Liver (tissue), 8 donors: ENCODE measurements at regions not wholly inside any gene's neighbourhood (a gene's known extent, or its start where the extent isn't known, plus 50 kb on each side); places are given as distances from the start of the nearest gene placed in this dataset.

ENCODE experiments used
- DNase-seq: peaks from one replicate; pipeline ENCODE4 v3.0.0-alpha.2; 2017; ENCODE audit warnings: low spot score
- H3K27ac ChIP-seq, 2 donors: one replicate each; pipeline ENCODE4 v1.7.0; 2013; ENCODE audit warnings: inconsistent platforms in 2 of 2, low read length in 2 of 2, control low read depth in 1 of 2, low read depth in 1 of 2, mild to moderate bottlenecking in 1 of 2
- H3K27me3 ChIP-seq, 4 donors: one replicate each; pipeline versions ENCODE4 v1.6.1 to v1.7.0; 2013; ENCODE audit warnings: low read length in 3 of 4, inconsistent platforms in 1 of 4, mild to moderate bottlenecking in 1 of 4, moderate library complexity in 1 of 4; ENCODE audit not compliant: control insufficient read depth in 4 of 4, insufficient read depth in 4 of 4
- H3K36me3 ChIP-seq, 4 donors: one replicate each; pipeline versions ENCODE4 v1.6.1 to v1.7.0; 2013; ENCODE audit warnings: low read length in 3 of 4, mild to moderate bottlenecking in 3 of 4, low read depth in 1 of 4, moderate library complexity in 1 of 4; ENCODE audit not compliant: control insufficient read depth in 4 of 4, insufficient read depth in 3 of 4
- H3K4me1 ChIP-seq, 4 donors: one replicate each; pipeline versions ENCODE4 v1.6.1 to v1.7.0; 2013; ENCODE audit warnings: low read length in 3 of 4, mild to moderate bottlenecking in 3 of 4, moderate library complexity in 1 of 4; ENCODE audit not compliant: control insufficient read depth in 4 of 4, insufficient read depth in 4 of 4
- H3K4me3 ChIP-seq, 3 donors: one replicate each; pipeline versions ENCODE4 v1.6.1 to v1.7.0; 2013; ENCODE audit warnings: low read length in 3 of 3, control low read depth in 1 of 3, low read depth in 1 of 3, mild to moderate bottlenecking in 1 of 3
- H3K9ac ChIP-seq, 2 donors: one replicate each; pipeline ENCODE4 v1.7.0; 2013; ENCODE audit warnings: low read length in 2 of 2, mild to moderate bottlenecking in 2 of 2, moderate library complexity in 2 of 2, control low read depth in 1 of 2, low read depth in 1 of 2
- H3K9me3 ChIP-seq, 4 donors: one replicate each; pipeline versions ENCODE4 v1.6.1 to v1.7.0; 2013; ENCODE audit warnings: low read length in 3 of 4; ENCODE audit not compliant: control insufficient read depth in 4 of 4
- CTCF ChIP-seq: fragments of 150-350 bp; IDR thresholded peaks from 2 replicates; pipeline ENCODE4 v1.5.1; 2017; ENCODE audit warnings: improper control_type of control experiment, low read depth, low read length; ENCODE audit not compliant: missing input control
- EGR1 ChIP-seq, 2 donors: IDR thresholded peaks; 2 replicates each; pipeline ENCODE4 v1.6.1; 2016 to 2018; ENCODE audit warnings: antibody characterized with exemption in 2 of 2, low read depth in 2 of 2
- FOXA1 ChIP-seq: IDR thresholded peaks from 2 replicates; pipeline ENCODE4 v1.6.1; 2016; ENCODE audit warnings: antibody characterized with exemption
- FOXA2 ChIP-seq: IDR thresholded peaks from 2 replicates; pipeline ENCODE4 v1.6.1; 2016; ENCODE audit warnings: antibody characterized with exemption
- GABPA ChIP-seq, 2 donors: IDR thresholded peaks in 1 of 2; conservative IDR thresholded peaks in 1 of 2; 2 replicates each; pipeline ENCODE4 v1.6.1; 2016; ENCODE audit warnings: antibody characterized with exemption in 2 of 2, mild to moderate bottlenecking in 1 of 2, moderate library complexity in 1 of 2
- HNF4A ChIP-seq, 2 donors: conservative IDR thresholded peaks; 2 replicates each; pipeline ENCODE4 v1.6.1; 2016; ENCODE audit warnings: antibody characterized with exemption in 2 of 2, mild to moderate bottlenecking in 2 of 2
- HNF4G ChIP-seq: IDR thresholded peaks from 2 replicates; pipeline ENCODE4 v1.6.1; 2016; ENCODE audit warnings: antibody characterized with exemption
- JUND ChIP-seq, 2 donors: IDR thresholded peaks; 2 replicates each; pipeline ENCODE4 v1.6.1; 2016; ENCODE audit warnings: antibody characterized with exemption in 2 of 2
- MAX ChIP-seq: IDR thresholded peaks from 2 replicates; pipeline ENCODE4 v1.6.1; 2016; ENCODE audit warnings: antibody characterized with exemption
- NR2F2 ChIP-seq: IDR thresholded peaks from 2 replicates; pipeline ENCODE4 v1.6.1; 2016; ENCODE audit warnings: antibody characterized with exemption
- RAD21 ChIP-seq, 2 donors: IDR thresholded peaks; 2 replicates each; pipeline ENCODE4 v1.6.1; 2016; ENCODE audit warnings: antibody characterized with exemption in 2 of 2, mild to moderate bottlenecking in 2 of 2
- RXRA ChIP-seq, 2 donors: IDR thresholded peaks; 2 replicates each; pipeline ENCODE4 v1.6.1; 2017 to 2018; ENCODE audit warnings: antibody characterized with exemption in 2 of 2, mild to moderate bottlenecking in 1 of 2
- SP1 ChIP-seq: IDR thresholded peaks from 2 replicates; pipeline ENCODE4 v1.6.1; 2018; ENCODE audit warnings: antibody characterized with exemption, mild to moderate bottlenecking
- TAF1 ChIP-seq: conservative IDR thresholded peaks from 2 replicates; pipeline ENCODE4 v1.6.1; 2016; ENCODE audit warnings: antibody characterized with exemption, mild to moderate bottlenecking
- YY1 ChIP-seq: IDR thresholded peaks from 2 replicates; pipeline ENCODE4 v1.6.1; 2016; ENCODE audit warnings: antibody characterized with exemption, mild to moderate bottlenecking
- WGBS: extraction: QIAGEN DNeasy Blood & Tissue Kit; methylation state at CpG from one replicate; pipeline ENCODE4 v1.1.7; 2013; 5-methylcytosine and 5-hydroxymethylcytosine counted together
- TF ChIP-seq, protein P1 (sequence below): IDR thresholded peaks from 2 replicates; pipeline ENCODE4 v1.6.1; 2016; ENCODE audit warnings: antibody characterized with exemption, mild to moderate bottlenecking
- TF ChIP-seq, protein P2 (sequence below): IDR thresholded peaks from 2 replicates; pipeline ENCODE4 v1.6.1; 2016; ENCODE audit warnings: antibody characterized with exemption
- donor health status: healthy.
- donor health status: healthy.
- donor health status: healthy.
- donor health status: healthy.
- donor health status: healthy.

DNA sequence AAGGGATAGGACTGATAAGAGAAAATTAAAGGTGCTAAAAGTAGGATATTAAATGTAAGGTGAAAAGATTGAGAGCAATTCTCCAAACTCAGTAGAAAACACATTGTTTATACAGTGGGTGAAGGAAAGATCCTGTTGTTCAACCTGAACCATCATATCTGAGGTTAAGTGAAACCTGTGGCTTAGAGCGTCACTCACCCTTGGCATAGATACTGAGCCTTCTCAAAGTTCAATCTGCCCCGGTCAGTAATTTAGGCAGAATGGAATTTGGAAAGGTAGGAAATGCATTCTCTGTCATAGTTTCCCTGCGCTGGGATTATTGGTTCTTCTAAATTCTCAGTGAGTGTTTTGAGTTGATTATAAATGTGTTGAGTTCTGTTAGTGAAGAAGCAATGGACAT is 456.2 kb upstream of the NMUR2 start:
- TF ChIP-seq SP1 (no peak), MAX (no peak), HNF4A (conservative IDR thresholded peaks at IDR 0.05) (peak in 1 of 2 donors; percentile 59), YY1 (no peak), TAF1 (no peak), RXRA (IDR thresholded peaks at IDR 0.05) (peak in 1 of 2 donors; percentile 66), GABPA (IDR thresholded peaks at IDR 0.05 in 1 of 2, conservative IDR thresholded peaks at IDR 0.05 in 1 of 2) (no peak), RAD21 (IDR thresholded peaks at IDR 0.05) (peak in 1 of 2 donors; percentile 7), FOXA2 (no peak), CTCF (no peak), FOXA1 (no peak)
- TF ChIP-seq, protein P1, sequence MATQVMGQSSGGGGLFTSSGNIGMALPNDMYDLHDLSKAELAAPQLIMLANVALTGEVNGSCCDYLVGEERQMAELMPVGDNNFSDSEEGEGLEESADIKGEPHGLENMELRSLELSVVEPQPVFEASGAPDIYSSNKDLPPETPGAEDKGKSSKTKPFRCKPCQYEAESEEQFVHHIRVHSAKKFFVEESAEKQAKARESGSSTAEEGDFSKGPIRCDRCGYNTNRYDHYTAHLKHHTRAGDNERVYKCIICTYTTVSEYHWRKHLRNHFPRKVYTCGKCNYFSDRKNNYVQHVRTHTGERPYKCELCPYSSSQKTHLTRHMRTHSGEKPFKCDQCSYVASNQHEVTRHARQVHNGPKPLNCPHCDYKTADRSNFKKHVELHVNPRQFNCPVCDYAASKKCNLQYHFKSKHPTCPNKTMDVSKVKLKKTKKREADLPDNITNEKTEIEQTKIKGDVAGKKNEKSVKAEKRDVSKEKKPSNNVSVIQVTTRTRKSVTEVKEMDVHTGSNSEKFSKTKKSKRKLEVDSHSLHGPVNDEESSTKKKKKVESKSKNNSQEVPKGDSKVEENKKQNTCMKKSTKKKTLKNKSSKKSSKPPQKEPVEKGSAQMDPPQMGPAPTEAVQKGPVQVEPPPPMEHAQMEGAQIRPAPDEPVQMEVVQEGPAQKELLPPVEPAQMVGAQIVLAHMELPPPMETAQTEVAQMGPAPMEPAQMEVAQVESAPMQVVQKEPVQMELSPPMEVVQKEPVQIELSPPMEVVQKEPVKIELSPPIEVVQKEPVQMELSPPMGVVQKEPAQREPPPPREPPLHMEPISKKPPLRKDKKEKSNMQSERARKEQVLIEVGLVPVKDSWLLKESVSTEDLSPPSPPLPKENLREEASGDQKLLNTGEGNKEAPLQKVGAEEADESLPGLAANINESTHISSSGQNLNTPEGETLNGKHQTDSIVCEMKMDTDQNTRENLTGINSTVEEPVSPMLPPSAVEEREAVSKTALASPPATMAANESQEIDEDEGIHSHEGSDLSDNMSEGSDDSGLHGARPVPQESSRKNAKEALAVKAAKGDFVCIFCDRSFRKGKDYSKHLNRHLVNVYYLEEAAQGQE: no peak
- TF ChIP-seq, protein P2, sequence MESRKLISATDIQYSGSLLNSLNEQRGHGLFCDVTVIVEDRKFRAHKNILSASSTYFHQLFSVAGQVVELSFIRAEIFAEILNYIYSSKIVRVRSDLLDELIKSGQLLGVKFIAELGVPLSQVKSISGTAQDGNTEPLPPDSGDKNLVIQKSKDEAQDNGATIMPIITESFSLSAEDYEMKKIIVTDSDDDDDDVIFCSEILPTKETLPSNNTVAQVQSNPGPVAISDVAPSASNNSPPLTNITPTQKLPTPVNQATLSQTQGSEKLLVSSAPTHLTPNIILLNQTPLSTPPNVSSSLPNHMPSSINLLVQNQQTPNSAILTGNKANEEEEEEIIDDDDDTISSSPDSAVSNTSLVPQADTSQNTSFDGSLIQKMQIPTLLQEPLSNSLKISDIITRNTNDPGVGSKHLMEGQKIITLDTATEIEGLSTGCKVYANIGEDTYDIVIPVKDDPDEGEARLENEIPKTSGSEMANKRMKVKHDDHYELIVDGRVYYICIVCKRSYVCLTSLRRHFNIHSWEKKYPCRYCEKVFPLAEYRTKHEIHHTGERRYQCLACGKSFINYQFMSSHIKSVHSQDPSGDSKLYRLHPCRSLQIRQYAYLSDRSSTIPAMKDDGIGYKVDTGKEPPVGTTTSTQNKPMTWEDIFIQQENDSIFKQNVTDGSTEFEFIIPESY: no peak
- Histone ChIP-seq H3K27ac (no peak overlapping the region), H3K36me3 (no peaks in the 10 kb centered on the region), H3K4me1 (no peaks in the 10 kb centered on the region), H3K4me3 (no peak overlapping the region), H3K9ac (no peak overlapping the region), H3K9me3 (no peaks in the 10 kb centered on the region), H3K27me3 (no peaks in the 10 kb centered on the region)
- 56% methylated on average over 3 of the region's 3 CpGs for WGBS
- DNase-seq: no peak

- no peaks in the 10 kb centered on the region for H3K9me3 ChIP-seq
- 68% methylated on average over 3 of the region's 3 CpGs for WGBS
- no peak overlapping the region for H3K27ac ChIP-seq
- H3K4me1 ChIP-seq: no peaks in the 10 kb centered on the region
- no peak overlapping the region for H3K4me3 ChIP-seq
- H3K36me3 ChIP-seq: no peaks in the 10 kb centered on the region
- no peaks in the 10 kb centered on the region for H3K27me3 ChIP-seq
- no peak for DNase-seq
- no peak overlapping the region for H3K9ac ChIP-seq
- TF ChIP-seq, protein P2: no peak
- TF ChIP-seq NR2F2 (no peak), RAD21 (IDR thresholded peaks at IDR 0.05) (no peak), RXRA (IDR thresholded peaks at IDR 0.05) (no peak), EGR1 (IDR thresholded peaks at IDR 0.05; ENCODE audit: low read depth in 2 of 2) (no peak), YY1 (no peak), FOXA1 (no peak), JUND (IDR thresholded peaks at IDR 0.05) (no peak), SP1 (no peak), CTCF (no peak), HNF4G (no peak)
- TF ChIP-seq, protein P1: no peak
Observed at GRCh38 chr5:152864447-152864846, 459.4 kb upstream of the NMUR2 start.
